ENCODE measurements at regions not wholly inside any gene's neighbourhood (a gene's known extent, or its start where the extent isn't known, plus 50 kb on each side); places are given as distances from the start of the nearest gene placed in this dataset.

DNA sequence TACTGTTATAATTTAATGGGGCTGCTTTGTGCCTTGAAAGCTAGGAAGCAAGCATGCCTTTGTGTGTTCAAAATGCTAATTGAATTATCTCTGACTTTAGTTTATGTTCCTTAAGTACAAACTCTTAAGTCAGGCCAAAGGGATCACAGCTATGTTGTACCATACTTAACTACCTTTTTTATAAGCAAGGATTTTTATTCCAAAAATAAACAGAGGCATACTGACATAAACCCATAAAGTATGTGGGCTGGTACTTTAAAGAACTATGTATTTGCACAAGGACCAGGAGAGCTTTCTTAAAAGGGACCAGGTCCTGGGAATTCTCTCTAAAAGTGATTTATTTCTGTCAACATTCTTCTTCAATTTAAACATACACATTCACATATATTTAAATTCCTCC is 57.8 kb upstream of the HCCS start:
- no peak for TF ChIP-seq TAF1 (IDR thresholded peaks at IDR 0.05; ENCODE audit: borderline replicate concordance, low read depth, low read length)
- no peak for TF ChIP-seq GABPA (IDR thresholded peaks at IDR 0.05; ENCODE audit: low read depth)
- no peak for TF ChIP-seq POLR2AphosphoS5 (IDR thresholded peaks at IDR 0.05; ENCODE audit: low read length)
- no peak for TF ChIP-seq ETV6 (conservative IDR thresholded peaks at IDR 0.05 in 1 of 2, IDR thresholded peaks at IDR 0.05 in 1 of 2; ENCODE audit: borderline replicate concordance in 1 of 2, low read depth in 1 of 2)
- no peak for TF ChIP-seq RELA (IDR thresholded peaks at IDR 0.05; ENCODE audit: borderline replicate concordance, partially characterized antibody)
- TF ChIP-seq, protein P1, sequence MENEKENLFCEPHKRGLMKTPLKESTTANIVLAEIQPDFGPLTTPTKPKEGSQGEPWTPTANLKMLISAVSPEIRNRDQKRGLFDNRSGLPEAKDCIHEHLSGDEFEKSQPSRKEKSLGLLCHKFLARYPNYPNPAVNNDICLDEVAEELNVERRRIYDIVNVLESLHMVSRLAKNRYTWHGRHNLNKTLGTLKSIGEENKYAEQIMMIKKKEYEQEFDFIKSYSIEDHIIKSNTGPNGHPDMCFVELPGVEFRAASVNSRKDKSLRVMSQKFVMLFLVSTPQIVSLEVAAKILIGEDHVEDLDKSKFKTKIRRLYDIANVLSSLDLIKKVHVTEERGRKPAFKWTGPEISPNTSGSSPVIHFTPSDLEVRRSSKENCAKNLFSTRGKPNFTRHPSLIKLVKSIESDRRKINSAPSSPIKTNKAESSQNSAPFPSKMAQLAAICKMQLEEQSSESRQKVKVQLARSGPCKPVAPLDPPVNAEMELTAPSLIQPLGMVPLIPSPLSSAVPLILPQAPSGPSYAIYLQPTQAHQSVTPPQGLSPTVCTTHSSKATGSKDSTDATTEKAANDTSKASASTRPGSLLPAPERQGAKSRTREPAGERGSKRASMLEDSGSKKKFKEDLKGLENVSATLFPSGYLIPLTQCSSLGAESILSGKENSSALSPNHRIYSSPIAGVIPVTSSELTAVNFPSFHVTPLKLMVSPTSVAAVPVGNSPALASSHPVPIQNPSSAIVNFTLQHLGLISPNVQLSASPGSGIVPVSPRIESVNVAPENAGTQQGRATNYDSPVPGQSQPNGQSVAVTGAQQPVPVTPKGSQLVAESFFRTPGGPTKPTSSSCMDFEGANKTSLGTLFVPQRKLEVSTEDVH (IDR thresholded peaks at IDR 0.05; ENCODE audit: low read depth, partially characterized antibody): no peak
- no peak for TF ChIP-seq POLR2A (IDR thresholded peaks at IDR 0.05; ENCODE audit: low read depth, low read length)
